ENCODE measurements at regions not wholly inside any gene's neighbourhood (a gene's known extent, or its start where the extent isn't known, plus 50 kb on each side); places are given as distances from the start of the nearest gene placed in this dataset.

- Histone ChIP-seq H4K20me1 (ENCODE audit: insufficient read depth, low read length) (no peaks in the 10 kb centered on the region), H3K4me3 (ENCODE audit: insufficient read depth, low read depth, low read length) (no peak overlapping the region), H4K5ac (ENCODE audit: low read depth, low read length) (no peak overlapping the region), H3K27ac (ENCODE audit: insufficient read depth, low read length) (no peak overlapping the region), H3K23ac (ENCODE audit: low read depth, low read length) (no peak overlapping the region), H3K9me1 (ENCODE audit: insufficient read depth, low read length) (no peaks in the 10 kb centered on the region), H3K9ac (ENCODE audit: low read depth, low read length) (no peak overlapping the region), H3K36me3 (ENCODE audit: control insufficient read depth, insufficient read depth, low read length) (no peaks in the 10 kb centered on the region), H2BK15ac (ENCODE audit: low read depth, low read length) (no peak overlapping the region), H3K9me3 (ENCODE audit: control insufficient read depth, insufficient read depth, low read length) (no peaks in the 10 kb centered on the region), H3K79me1 (ENCODE audit: low read depth in 1 of 2, low read length in 2 of 2) (no peaks in the 10 kb centered on the region), H2BK20ac (ENCODE audit: low read depth, low read length) (no peak overlapping the region), H2AFZ (replicated peaks; ENCODE audit: low read length, poor library complexity) (no peak overlapping the region), H3K4ac (ENCODE audit: low read depth, low read length) (no peak overlapping the region), H3K14ac (replicated peaks; ENCODE audit: low read depth, low read length) (no peak overlapping the region), H2AK5ac (ENCODE audit: low read depth, low read length) (no peak overlapping the region), H2BK120ac (ENCODE audit: low read depth, low read length) (no peak overlapping the region), H3K27me3 (ENCODE audit: control insufficient read depth, insufficient read depth, low read length) (no peaks in the 10 kb centered on the region), H4K8ac (ENCODE audit: low read depth in 2 of 2, low read length in 2 of 2) (no peak overlapping the region), H2BK5ac (ENCODE audit: low read depth, low read length, poor library complexity, severe bottlenecking) (no peak overlapping the region), H3K18ac (ENCODE audit: low read depth, low read length) (no peak overlapping the region), H3K4me2 (ENCODE audit: low read depth, low read length) (no peak overlapping the region), H2AK9ac (replicated peaks; ENCODE audit: low read depth, low read length, poor library complexity) (no peak overlapping the region), H3K56ac (ENCODE audit: extremely low read depth, insufficient read depth, low read length) (no peak overlapping the region), H4K91ac (ENCODE audit: insufficient read depth, low read depth, low read length) (no peak overlapping the region), H3K4me1 (ENCODE audit: control insufficient read depth, insufficient read depth, low read length) (no peaks in the 10 kb centered on the region)
- ATAC-seq (ENCODE audit: low read depth): no peak
- ChIA-PET CTCF (no interaction called here), POLR2A (ENCODE audit: unreplicated experiment) (no interaction called here)
- WGBS, 2 experiments (ENCODE audit: extremely low coverage in 2 of 2, insufficient read length in 1 of 2): 100% methylated on average over 1 of the region's 3 CpGs; no CpG with 5 or more reads in 1 of the 2 experiments
- no TSS peak for BruUV-seq (replicated peaks)
- dilution Hi-C loops (cut with HindIII; ENCODE audit: low sequenced_read_pairs, unreplicated experiment): no loop called here
- in situ Hi-C loops (cut with MboI; ENCODE audit: low sequenced_read_pairs): no loop called here
- TF ChIP-seq CTCF (conservative IDR thresholded peaks at IDR 0.05; ENCODE audit: low read depth, low read length): no peak
- no peak for TF ChIP-seq BHLHE40 (IDR thresholded peaks at IDR 0.05; ENCODE audit: low read depth, low read length)
- TF ChIP-seq ELK1 (IDR thresholded peaks at IDR 0.05; ENCODE audit: borderline replicate concordance, low read depth, low read length): no peak
- no peak for TF ChIP-seq MAZ (IDR thresholded peaks at IDR 0.05; ENCODE audit: borderline replicate concordance, low read depth, low read length)
- no peak for TF ChIP-seq USF2 (IDR thresholded peaks at IDR 0.05; ENCODE audit: low read depth, low read length)
- TF ChIP-seq RFX5 (IDR thresholded peaks at IDR 0.05; ENCODE audit: low read depth, low read length): no peak
- no peak for TF ChIP-seq POLR2A (IDR thresholded peaks at IDR 0.05; ENCODE audit: low read depth, low read length)
- TF ChIP-seq MAFK (IDR thresholded peaks at IDR 0.05; ENCODE audit: low read depth, low read length): no peak
- no peak for TF ChIP-seq RAD21 (IDR thresholded peaks at IDR 0.05; ENCODE audit: low read length)
- no peak for TF ChIP-seq SMC3 (IDR thresholded peaks at IDR 0.05; ENCODE audit: low read depth, low read length)
- TF ChIP-seq FOS (IDR thresholded peaks at IDR 0.05; ENCODE audit: low read depth, low read length): no peak
- TF ChIP-seq CHD1 (IDR thresholded peaks at IDR 0.05; ENCODE audit: low read depth, low read length): no peak
- no peak for TF ChIP-seq CEBPB (IDR thresholded peaks at IDR 0.05; ENCODE audit: low read depth, low read length)
- no peak for DNase-seq
- intact Hi-C loops (cut with micrococcal nuclease): no loop called here
These were observed 53.1 kb upstream of the GALNT5 start for GRCh38 chr2:157204401-157204800.

Data from IMR-90 (cell line).